Retina (tissue), 1 donor: ENCODE measurements at regions not wholly inside any gene's neighbourhood (a gene's known extent, or its start where the extent isn't known, plus 50 kb on each side); places are given as distances from the start of the nearest gene placed in this dataset.

Source experiments
- DNase-seq: peaks from one replicate; pipeline ENCODE4 v3.0.0-alpha.2; 2016

DNA sequence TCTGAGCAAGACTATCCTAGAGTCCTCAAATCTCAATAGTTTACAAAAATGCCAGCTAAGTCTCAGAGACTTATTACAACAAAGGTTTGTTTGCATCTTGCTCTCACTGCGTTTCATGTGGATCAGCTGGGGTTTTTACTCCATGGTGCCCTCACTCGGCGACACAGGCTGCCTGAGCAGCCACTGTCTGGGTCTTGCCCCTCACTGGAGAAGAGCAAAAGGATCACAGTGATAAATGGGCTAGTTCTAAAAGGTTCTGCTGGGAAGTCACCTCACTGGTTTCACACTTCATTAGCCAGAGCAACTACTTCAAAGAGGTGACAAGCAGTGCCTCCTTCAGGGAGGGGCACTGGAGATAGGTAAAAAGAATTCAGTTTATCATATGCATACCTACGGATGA lies 392.0 kb downstream of the RPL10L start:
- DNase-seq, result no peak

DNA sequence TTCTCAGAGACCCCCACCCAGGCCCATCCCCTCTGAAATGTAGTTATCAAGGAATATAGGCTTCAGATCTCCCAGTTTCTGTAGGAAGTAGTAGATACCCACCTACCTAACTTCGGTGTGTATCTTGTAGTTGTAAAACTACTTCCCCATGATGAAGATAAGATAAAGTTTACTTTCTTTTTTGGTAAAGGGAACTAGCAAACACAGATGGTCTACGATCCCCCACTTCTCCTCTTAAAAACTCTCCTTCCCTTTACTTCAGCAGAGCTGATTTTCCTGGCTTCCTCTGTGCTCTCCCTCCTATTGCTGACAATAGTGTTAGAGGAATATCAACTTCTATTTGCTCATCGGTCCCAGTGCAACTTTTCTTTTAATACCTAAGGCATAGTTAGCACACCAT lies 395.2 kb downstream of the RPL10L start:
- DNase-seq, result no peak

- DNase-seq, result peak; percentile 24
These were observed 401.4 kb downstream of the RPL10L start for GRCh38 chr14:46250113-46250703.

DNA sequence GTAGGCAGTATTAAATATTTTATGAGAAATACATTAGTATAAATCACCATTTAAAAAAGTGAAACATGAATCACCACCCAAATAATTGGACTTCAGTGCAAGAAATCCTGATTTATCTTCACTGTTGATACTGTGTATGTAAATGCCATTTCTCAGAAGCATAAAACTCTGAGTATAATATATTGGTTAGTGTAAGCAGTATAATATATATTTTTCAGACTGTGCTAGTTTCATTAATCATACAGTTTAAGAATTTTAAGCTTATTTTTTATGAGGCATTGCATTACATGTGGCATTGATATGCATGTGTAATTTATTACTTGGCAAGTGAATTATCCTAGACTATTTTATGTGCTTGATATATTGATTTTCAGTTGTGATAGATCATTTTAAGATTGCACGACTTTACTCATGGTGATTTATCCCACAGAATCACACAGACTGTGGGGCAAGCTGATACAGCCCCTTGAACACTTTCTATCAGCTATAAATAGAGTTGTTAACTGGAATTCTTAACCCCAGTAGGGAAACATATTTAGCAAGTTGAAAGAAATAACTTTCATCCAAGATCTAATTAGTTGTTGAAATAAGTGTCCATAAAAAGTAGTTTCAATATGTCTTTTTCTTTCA lies 403.5 kb downstream of the RPL10L start:
- DNase-seq, result no peak

DNA sequence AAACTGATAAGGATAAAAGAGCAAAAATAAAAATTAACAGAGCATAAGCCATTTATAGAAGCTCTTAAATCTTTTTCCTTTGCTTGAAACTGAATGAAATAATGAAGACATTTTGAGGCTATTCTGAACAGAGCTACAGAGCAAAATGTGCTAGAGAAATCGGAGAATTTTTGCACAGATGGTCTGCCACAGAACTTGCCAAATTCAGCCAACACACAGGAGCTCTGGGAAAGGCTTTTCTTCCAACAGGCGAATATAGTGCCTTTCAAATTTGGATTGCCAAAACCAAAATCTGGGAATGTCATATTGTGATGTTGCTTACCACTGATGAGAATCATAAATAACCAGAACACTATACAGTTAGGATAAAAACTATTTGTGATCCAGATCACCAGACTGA lies 406.3 kb downstream of the RPL10L start:
- no peak for DNase-seq

DNA sequence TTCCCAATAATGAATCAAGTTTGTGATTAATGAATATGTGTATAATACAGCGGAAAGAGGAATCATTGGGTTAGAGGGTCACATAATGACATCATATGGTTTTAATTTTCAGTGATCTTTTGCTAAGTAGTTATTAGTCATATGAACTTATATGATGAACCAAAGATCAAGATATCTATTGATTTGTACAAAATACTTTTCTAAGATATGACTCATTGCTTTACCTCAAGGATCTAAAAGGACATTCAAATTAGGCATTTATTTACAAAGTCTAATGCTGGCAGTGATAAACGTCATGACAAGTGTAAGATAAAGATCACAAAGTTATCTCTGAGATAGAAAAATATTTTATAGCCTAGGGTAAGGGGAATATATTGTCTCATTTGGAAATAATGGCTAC lies 417.8 kb downstream of the RPL10L start:
- DNase-seq, result no peak

GRCh38 chr14:46230540-46230939 lies 421.0 kb downstream of the RPL10L start:
- no peak for DNase-seq

DNA sequence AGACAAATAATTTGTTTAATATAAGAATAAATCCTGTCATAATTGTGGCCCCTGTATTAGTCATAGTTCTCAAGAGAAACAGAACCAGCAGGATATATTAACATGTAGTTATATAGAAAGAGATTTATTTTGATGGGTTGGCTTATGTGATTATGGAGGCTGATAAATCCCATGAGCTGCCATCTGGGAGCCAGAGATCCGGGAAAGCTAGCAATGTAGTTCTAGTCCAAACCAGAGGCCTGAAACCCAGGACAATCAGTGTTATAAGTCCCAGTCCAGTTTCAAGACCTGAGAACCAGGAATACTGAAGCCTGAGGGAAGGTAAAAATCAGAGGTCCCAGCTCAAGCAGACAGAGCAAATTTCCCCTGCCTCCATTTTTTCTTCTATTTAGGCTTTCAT lies 435.8 kb downstream of the RPL10L start:
- no peak for DNase-seq

DNA sequence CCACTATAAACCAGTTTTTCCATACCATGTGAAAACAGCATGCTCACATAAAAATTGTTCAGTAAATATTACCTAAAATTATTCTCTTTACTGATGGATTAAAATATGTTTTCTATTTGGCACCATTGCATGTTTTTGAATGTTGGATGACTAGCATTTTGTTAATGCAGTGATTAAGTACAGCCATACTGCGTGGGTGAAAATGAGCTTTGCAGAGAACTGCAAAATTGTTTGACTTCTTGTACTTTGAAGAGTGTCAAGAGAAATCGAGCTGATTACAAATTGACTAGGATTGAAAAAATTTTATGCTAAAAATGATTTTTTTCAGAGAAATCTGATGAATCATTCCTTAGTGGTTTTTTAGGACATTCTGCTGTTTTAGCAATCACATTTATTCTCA lies 452.9 kb downstream of the RPL10L start:
- DNase-seq, result no peak

- no peak for DNase-seq
These were observed 453.7 kb downstream of the RPL10L start for GRCh38 chr14:46197856-46198255.
